ENCODE measurements at regions not wholly inside any gene's neighbourhood (a gene's known extent, or its start where the extent isn't known, plus 50 kb on each side); places are given as distances from the start of the nearest gene placed in this dataset.
A peak's percentile ranks its signal among the peaks of the same experiment; 100 is the strongest.

DNA sequence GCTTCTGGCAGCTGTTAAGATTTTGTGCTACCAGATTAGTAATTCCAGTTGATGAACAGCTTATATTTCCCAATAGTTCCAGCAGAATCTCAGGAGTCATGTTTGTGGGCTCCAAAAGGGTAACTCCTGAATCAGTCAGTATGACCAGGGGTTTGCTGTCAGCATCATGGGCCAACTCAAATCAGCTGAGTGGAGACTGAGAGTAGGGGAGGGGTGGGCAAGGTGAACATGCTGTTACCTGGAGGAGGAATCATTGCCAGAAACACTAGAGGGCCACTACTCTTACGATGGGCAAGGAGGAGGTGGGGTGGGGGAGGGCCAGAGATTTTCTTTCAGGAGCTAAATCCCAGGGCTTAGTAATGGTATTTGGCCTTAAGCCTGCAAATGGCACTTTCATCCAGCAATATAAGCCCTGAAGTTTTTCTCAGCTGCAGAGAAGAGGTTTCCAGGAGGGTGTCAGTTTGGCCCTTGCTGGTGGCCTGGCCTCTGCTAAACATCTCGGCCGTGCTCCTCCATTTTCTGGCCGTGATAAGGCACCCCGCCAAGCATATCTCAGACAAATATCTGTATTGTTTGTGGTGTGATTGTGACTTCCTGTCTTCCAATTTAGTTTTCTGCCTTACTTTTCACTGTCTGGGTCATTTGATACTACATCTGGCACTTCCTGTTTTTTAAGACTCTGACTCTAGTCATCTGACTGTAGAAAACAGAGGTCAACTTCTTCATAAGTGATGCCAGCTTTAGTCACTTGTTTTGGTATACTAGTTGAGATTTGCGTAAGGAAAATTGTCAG is 120.5 kb upstream of the CXCR4 start:
- 81% methylated on average over 5 of the region's 6 CpGs for WGBS (ENCODE audit: missing lambda C conversion rate)
- ChIA-PET CTCF (no interaction called here), POLR2A (no interaction called here)
- ATAC-seq (no peak), FAIRE-seq (no peak), DNase-seq (ENCODE audit: low read depth in 1 of 2, low spot score in 1 of 2) (no peak)
- peaks cover 11% of the 10 kb centered on the region for H3K4me1 ChIP-seq
- no peaks in the 10 kb centered on the region for H3K9me3 ChIP-seq
- TF ChIP-seq CHD2 (IDR thresholded peaks at IDR 0.05; ENCODE audit: low read length, partially characterized antibody) (no peak), EHMT2 (IDR thresholded peaks at IDR 0.05; ENCODE audit: low read depth) (no peak), JUN (IDR thresholded peaks at IDR 0.05) (no peak), RCOR1 (IDR thresholded peaks at IDR 0.05; ENCODE audit: low read depth, low read length) (no peak), TP53 (CRISPR knock-in tag; IDR thresholded peaks at IDR 0.05) (no peak), TFCP2L1 (CRISPR knock-in tag; IDR thresholded peaks at IDR 0.05) (no peak), EHF (CRISPR knock-in tag; IDR thresholded peaks at IDR 0.05) (no peak), ZNF302 (CRISPR knock-in tag; IDR thresholded peaks at IDR 0.05) (no peak), BHLHE40 (IDR thresholded peaks at IDR 0.05; ENCODE audit: low read depth, low read length) (no peak), MAFK (IDR thresholded peaks at IDR 0.05; ENCODE audit: partially characterized antibody) (no peak), ZSCAN20 (CRISPR knock-in tag; IDR thresholded peaks at IDR 0.05) (no peak), ZFP36 (IDR thresholded peaks at IDR 0.05; ENCODE audit: borderline replicate concordance, partially characterized antibody) (no peak)
- TF ChIP-seq, protein P1, sequence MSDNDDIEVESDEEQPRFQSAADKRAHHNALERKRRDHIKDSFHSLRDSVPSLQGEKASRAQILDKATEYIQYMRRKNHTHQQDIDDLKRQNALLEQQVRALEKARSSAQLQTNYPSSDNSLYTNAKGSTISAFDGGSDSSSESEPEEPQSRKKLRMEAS (IDR thresholded peaks at IDR 0.05): no peak
- TF ChIP-seq, protein P2, sequence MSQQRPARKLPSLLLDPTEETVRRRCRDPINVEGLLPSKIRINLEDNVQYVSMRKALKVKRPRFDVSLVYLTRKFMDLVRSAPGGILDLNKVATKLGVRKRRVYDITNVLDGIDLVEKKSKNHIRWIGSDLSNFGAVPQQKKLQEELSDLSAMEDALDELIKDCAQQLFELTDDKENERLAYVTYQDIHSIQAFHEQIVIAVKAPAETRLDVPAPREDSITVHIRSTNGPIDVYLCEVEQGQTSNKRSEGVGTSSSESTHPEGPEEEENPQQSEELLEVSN (IDR thresholded peaks at IDR 0.05; ENCODE audit: borderline replicate concordance, low read depth): no peak
- TF ChIP-seq, protein P3, sequence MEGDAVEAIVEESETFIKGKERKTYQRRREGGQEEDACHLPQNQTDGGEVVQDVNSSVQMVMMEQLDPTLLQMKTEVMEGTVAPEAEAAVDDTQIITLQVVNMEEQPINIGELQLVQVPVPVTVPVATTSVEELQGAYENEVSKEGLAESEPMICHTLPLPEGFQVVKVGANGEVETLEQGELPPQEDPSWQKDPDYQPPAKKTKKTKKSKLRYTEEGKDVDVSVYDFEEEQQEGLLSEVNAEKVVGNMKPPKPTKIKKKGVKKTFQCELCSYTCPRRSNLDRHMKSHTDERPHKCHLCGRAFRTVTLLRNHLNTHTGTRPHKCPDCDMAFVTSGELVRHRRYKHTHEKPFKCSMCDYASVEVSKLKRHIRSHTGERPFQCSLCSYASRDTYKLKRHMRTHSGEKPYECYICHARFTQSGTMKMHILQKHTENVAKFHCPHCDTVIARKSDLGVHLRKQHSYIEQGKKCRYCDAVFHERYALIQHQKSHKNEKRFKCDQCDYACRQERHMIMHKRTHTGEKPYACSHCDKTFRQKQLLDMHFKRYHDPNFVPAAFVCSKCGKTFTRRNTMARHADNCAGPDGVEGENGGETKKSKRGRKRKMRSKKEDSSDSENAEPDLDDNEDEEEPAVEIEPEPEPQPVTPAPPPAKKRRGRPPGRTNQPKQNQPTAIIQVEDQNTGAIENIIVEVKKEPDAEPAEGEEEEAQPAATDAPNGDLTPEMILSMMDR (IDR thresholded peaks at IDR 0.05): no peak
- TF ChIP-seq, protein P4, sequence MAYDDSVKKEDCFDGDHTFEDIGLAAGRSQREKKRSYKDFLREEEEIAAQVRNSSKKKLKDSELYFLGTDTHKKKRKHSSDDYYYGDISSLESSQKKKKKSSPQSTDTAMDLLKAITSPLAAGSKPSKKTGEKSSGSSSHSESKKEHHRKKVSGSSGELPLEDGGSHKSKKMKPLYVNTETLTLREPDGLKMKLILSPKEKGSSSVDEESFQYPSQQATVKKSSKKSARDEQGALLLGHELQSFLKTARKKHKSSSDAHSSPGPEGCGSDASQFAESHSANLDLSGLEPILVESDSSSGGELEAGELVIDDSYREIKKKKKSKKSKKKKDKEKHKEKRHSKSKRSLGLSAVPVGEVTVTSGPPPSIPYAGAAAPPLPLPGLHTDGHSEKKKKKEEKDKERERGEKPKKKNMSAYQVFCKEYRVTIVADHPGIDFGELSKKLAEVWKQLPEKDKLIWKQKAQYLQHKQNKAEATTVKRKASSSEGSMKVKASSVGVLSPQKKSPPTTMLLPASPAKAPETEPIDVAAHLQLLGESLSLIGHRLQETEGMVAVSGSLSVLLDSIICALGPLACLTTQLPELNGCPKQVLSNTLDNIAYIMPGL (CRISPR knock-in tag; IDR thresholded peaks at IDR 0.05; ENCODE audit: borderline replicate concordance): no peak
- TF ChIP-seq, protein P5, sequence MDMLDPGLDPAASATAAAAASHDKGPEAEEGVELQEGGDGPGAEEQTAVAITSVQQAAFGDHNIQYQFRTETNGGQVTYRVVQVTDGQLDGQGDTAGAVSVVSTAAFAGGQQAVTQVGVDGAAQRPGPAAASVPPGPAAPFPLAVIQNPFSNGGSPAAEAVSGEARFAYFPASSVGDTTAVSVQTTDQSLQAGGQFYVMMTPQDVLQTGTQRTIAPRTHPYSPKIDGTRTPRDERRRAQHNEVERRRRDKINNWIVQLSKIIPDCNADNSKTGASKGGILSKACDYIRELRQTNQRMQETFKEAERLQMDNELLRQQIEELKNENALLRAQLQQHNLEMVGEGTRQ (IDR thresholded peaks at IDR 0.05): no peak
- H3K27ac ChIP-seq: no peak overlapping the region
- H3K4me2 ChIP-seq: no peak overlapping the region
- H3K4me3 ChIP-seq: no peak overlapping the region

GRCh38 chr2:136236019-136236418 is 118.1 kb upstream of the CXCR4 start:
- peak; percentile 51 to 62 for DNase-seq (ENCODE audit: low read depth in 1 of 2, low spot score in 1 of 2)
- peak; percentile 77 to 91 for ATAC-seq
- H3K4me1 ChIP-seq: peaks cover 11% of the 10 kb centered on the region
- no peak for FAIRE-seq
- WGBS (ENCODE audit: missing lambda C conversion rate): 7% methylated on average over 4 of the region's 4 CpGs
- POLR2A ChIA-PET: no interaction called here
- H3K9me3 ChIP-seq: no peaks in the 10 kb centered on the region
- peak overlapping the region in 1 of 2 experiments; percentile 34; a peak in 1 of 6 replicates for H3K27ac ChIP-seq
- H3K4me3 ChIP-seq: no peak overlapping the region
- CTCF ChIA-PET: no interaction called here
- peak overlapping the region; percentile 34 for H3K4me2 ChIP-seq
- peak; percentile 44 for TF ChIP-seq FOSL2 (IDR thresholded peaks at IDR 0.05)
- TF ChIP-seq FOSL2 (CRISPR knock-in tag; IDR thresholded peaks at IDR 0.05): peak; percentile 55
- TF ChIP-seq SMC3 (IDR thresholded peaks at IDR 0.05): no peak
- peak; percentile 52 for TF ChIP-seq JUNB (IDR thresholded peaks at IDR 0.05)

Measured in A549 (cell line).